Endothelial cell of umbilical vein (primary cell): ENCODE measurements at regions not wholly inside any gene's neighbourhood (a gene's known extent, or its start where the extent isn't known, plus 50 kb on each side); places are given as distances from the start of the nearest gene placed in this dataset.

Experiments used
- BruUV-seq: library from RNA; stranded (reverse); fragments of 400-500 nt; replicated peaks from 2 replicates; lab custom pipeline; 2021; lab: Mats Ljungman, UMichigan
- CTCF ChIA-PET: fragments of 300-600, 350-600 bp; sonication (Branson Sonifier 250); formaldehyde crosslinking; loops from one replicate; lab custom pipeline; 2021; ENCODE audit warnings: antibody characterized with exemption, inconsistent platforms; lab: Charles Lee
- POLR2A ChIA-PET: fragments of 300-600, 350-600 bp; sonication (Branson Sonifier 250); formaldehyde crosslinking; loops from one replicate; lab custom pipeline; 2021; ENCODE audit warnings: antibody characterized with exemption, inconsistent platforms; lab: Charles Lee
- DNase-seq: peaks from one replicate; pipeline ENCODE4 v3.0.0-alpha.2; 2011; ENCODE audit warnings: low read depth, low spot score
- FAIRE-seq: peaks from 2 replicates; lab custom pipeline; 2011; peaks lifted over from hg19 to GRCh38; lab: Jason Lieb, UNC
- H2AFZ ChIP-seq: 2 replicates; pipeline ENCODE4 v1.6.0; 2012; ENCODE audit warnings: low read depth, low read length, control low read depth, inconsistent platforms
- H3K27ac ChIP-seq: 2 replicates; pipeline ENCODE4 v1.5.1; 2011; ENCODE audit warnings: low read depth, mild to moderate bottlenecking, control low read depth, low read length, moderate library complexity; ENCODE audit not compliant: insufficient read depth
- H3K27me3 ChIP-seq, 2 experiments: 2 replicates each; pipeline versions ENCODE4 v1.6.0 to v1.6.1; 2011; ENCODE audit warnings: low read length in 2 of 2, mixed read lengths in 1 of 2; ENCODE audit not compliant: control insufficient read depth in 2 of 2, insufficient read depth in 2 of 2
- H3K36me3 ChIP-seq, 2 experiments: 2 replicates in 1 of 2; 3 replicates in 1 of 2; pipeline ENCODE4 v1.5.1; 2011; ENCODE audit warnings: low read length in 2 of 2, mild to moderate bottlenecking in 1 of 2, moderate library complexity in 1 of 2; ENCODE audit not compliant: control insufficient read depth in 2 of 2, insufficient read depth in 2 of 2; ENCODE audit errors: extremely low read depth in 1 of 2
- H3K4me1 ChIP-seq: 3 replicates; pipeline ENCODE4 v1.5.1; 2011; ENCODE audit warnings: mild to moderate bottlenecking, low read length; ENCODE audit not compliant: control insufficient read depth, insufficient read depth; ENCODE audit errors: extremely low read depth
- H3K4me2 ChIP-seq: 2 replicates; pipeline ENCODE4 v1.6.1; 2011; ENCODE audit warnings: low read length, control low read depth, mixed read lengths; ENCODE audit not compliant: insufficient read depth
- H3K4me3 ChIP-seq, 3 experiments: fragments of 200-600 bp in 1 of 3; sonication (generic), shearing (Covaris generic) in 1 of 3; replicated peaks in 1 of 3; 2 replicates each; pipeline ENCODE4 v1.5.1; 2011 to 2016; ENCODE audit warnings: control low read depth in 3 of 3, low read length in 3 of 3, mild to moderate bottlenecking in 2 of 3, inconsistent platforms in 1 of 3, low read depth in 1 of 3, moderate library complexity in 1 of 3; ENCODE audit not compliant: insufficient read depth in 1 of 3
- H3K79me2 ChIP-seq: 2 replicates; pipeline ENCODE4 v1.6.0; 2012; ENCODE audit warnings: low read length, inconsistent platforms; ENCODE audit not compliant: control insufficient read depth, insufficient read depth
- H3K9ac ChIP-seq: replicated peaks from 2 replicates; pipeline ENCODE3; 2011; ENCODE audit warnings: low read length, control low read depth; ENCODE audit not compliant: insufficient read depth; ENCODE audit errors: extremely low read depth
- H3K9me1 ChIP-seq: replicated peaks from 3 replicates; pipeline ENCODE4 v1.6.0; 2011; ENCODE audit warnings: mild to moderate bottlenecking, low read length; ENCODE audit not compliant: control insufficient read depth, insufficient read depth; ENCODE audit errors: extremely low read depth
- H3K9me3 ChIP-seq: replicated peaks from 2 replicates; pipeline ENCODE4 v1.5.1; 2012; ENCODE audit warnings: low read length, inconsistent platforms; ENCODE audit not compliant: control insufficient read depth, insufficient read depth
- H4K20me1 ChIP-seq: replicated peaks from 2 replicates; pipeline ENCODE3; 2011; ENCODE audit warnings: mild to moderate bottlenecking, low read length; ENCODE audit not compliant: control insufficient read depth, insufficient read depth; ENCODE audit errors: extremely low read depth
- EZH2 ChIP-seq: IDR thresholded peaks from 2 replicates; pipeline ENCODE4 v1.6.1; 2012; ENCODE audit warnings: borderline replicate concordance, low read depth, mild to moderate bottlenecking, moderate library complexity, low read length, inconsistent platforms; ENCODE audit not compliant: severe bottlenecking
- FOS ChIP-seq: IDR thresholded peaks from 2 replicates; pipeline ENCODE4 v1.6.1; 2011; ENCODE audit warnings: mild to moderate bottlenecking, low read length, moderate library complexity, borderline replicate concordance; ENCODE audit not compliant: insufficient read depth
- MYC ChIP-seq: IDR thresholded peaks from one replicate; pipeline ENCODE4 v1.6.1; 2011; ENCODE audit warnings: mild to moderate bottlenecking, low read depth, low read length
- POLR2A ChIP-seq: IDR thresholded peaks from 2 replicates; pipeline ENCODE4 v1.6.1; 2012; ENCODE audit warnings: low read depth, mild to moderate bottlenecking, control low read depth, low read length
- POLR2AphosphoS5 ChIP-seq: IDR thresholded peaks from 2 replicates; pipeline ENCODE4 v1.6.1; 2012; ENCODE audit warnings: low read depth, mild to moderate bottlenecking, control low read depth, low read length, moderate library complexity; ENCODE audit not compliant: insufficient read depth
- dilution Hi-C: fragments of 300-500 bp; cut with MboI; formaldehyde crosslinking; loops from one replicate; pipeline ENCODE4 v1.15.0; 2019; ENCODE audit warnings: low sequenced_read_pairs; ENCODE audit not compliant: extremely low pct_ligation_motif_present
- intact Hi-C: fragments of 100-400 bp; cut with micrococcal nuclease; formaldehyde crosslinking; loops from one replicate; pipeline ENCODE4 v1.10.0; 2022
- TF ChIP-seq, protein P1 (sequence below): IDR thresholded peaks from 2 replicates; pipeline ENCODE4 v1.6.1; 2011; ENCODE audit not compliant: insufficient read depth, insufficient read length
- TF ChIP-seq, protein P2 (sequence below), 2 donors: IDR thresholded peaks; 1 replicate in 1 of 2; 2 replicates in 1 of 2; pipeline ENCODE4 v1.5.1; 2011; ENCODE audit warnings: low read length in 2 of 2, mild to moderate bottlenecking in 2 of 2, moderate library complexity in 2 of 2, control low read depth in 1 of 2, inconsistent platforms in 1 of 2, low read depth in 1 of 2; ENCODE audit not compliant: insufficient read depth in 1 of 2; ENCODE audit errors: extremely low read depth in 1 of 2

DNA sequence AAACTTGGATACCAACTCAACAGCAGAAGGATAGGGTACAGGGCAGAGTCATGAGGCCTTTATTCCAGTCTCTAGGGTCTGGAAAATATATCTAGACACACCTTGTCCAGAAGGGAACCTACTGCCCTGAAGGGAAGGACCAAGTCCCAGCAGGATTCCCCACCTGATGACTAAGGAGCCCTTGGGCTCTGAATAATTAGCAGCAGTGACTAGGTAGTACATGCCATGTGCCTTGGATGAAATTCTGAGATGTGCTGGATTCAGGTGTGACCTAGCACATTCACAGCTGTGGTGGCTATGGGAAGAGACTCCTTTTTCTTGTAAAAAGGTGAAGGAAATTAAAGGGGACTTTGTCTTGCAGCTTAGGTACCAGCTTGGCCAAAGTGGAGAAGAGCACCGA lies 364.3 kb upstream of the PTCHD4 start:
- Histone ChIP-seq H3K4me3 (no peak overlapping the region), H3K79me2 (no peaks in the 10 kb centered on the region), H3K27ac (no peak overlapping the region), H3K9me3 (no peaks in the 10 kb centered on the region), H4K20me1 (no peaks in the 10 kb centered on the region), H3K9ac (no peak overlapping the region), H2AFZ (no peak overlapping the region), H3K9me1 (no peaks in the 10 kb centered on the region), H3K27me3 (no peaks in the 10 kb centered on the region), H3K36me3 (no peaks in the 10 kb centered on the region), H3K4me2 (no peak overlapping the region), H3K4me1 (no peaks in the 10 kb centered on the region)
- dilution Hi-C loops, result no loop called here
- intact Hi-C loops, result no loop called here
- ChIA-PET POLR2A (no interaction called here), CTCF (interaction anchor here (1.7 to 3.7 kb wide), 7 partner anchors 10 to 935 kb away, joined by 4 to 99 read pairs (median 7); no protein-coding TSS in a partner anchor)
- DNase-seq, result no peak
- no peak for FAIRE-seq
- TF ChIP-seq, protein P1, sequence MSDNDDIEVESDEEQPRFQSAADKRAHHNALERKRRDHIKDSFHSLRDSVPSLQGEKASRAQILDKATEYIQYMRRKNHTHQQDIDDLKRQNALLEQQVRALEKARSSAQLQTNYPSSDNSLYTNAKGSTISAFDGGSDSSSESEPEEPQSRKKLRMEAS, result no peak
- TF ChIP-seq POLR2A (no peak), EZH2 (no peak), POLR2AphosphoS5 (no peak), MYC (no peak), FOS (no peak)
- TF ChIP-seq, protein P2, sequence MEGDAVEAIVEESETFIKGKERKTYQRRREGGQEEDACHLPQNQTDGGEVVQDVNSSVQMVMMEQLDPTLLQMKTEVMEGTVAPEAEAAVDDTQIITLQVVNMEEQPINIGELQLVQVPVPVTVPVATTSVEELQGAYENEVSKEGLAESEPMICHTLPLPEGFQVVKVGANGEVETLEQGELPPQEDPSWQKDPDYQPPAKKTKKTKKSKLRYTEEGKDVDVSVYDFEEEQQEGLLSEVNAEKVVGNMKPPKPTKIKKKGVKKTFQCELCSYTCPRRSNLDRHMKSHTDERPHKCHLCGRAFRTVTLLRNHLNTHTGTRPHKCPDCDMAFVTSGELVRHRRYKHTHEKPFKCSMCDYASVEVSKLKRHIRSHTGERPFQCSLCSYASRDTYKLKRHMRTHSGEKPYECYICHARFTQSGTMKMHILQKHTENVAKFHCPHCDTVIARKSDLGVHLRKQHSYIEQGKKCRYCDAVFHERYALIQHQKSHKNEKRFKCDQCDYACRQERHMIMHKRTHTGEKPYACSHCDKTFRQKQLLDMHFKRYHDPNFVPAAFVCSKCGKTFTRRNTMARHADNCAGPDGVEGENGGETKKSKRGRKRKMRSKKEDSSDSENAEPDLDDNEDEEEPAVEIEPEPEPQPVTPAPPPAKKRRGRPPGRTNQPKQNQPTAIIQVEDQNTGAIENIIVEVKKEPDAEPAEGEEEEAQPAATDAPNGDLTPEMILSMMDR (IDR thresholded peaks at IDR 0.05; ENCODE audit: extremely low read depth in 1 of 2, insufficient read depth in 1 of 2, low read depth in 1 of 2, low read length in 2 of 2), result no peak
- no TSS peak for BruUV-seq
